Activated CD8-positive, alpha-beta memory T cell treated with anti-CD3 and anti-CD28 coated beads for 48 hours (primary cell): ENCODE measurements at regions not wholly inside any gene's neighbourhood (a gene's known extent, or its start where the extent isn't known, plus 50 kb on each side); places are given as distances from the start of the nearest gene placed in this dataset.

Source experiments
- DNase-seq, 3 experiments: peaks; one replicate each; pipeline ENCODE4 v3.0.0-alpha.2; 2020; ENCODE audit warnings: low read depth in 2 of 3, low spot score in 2 of 3

DNA sequence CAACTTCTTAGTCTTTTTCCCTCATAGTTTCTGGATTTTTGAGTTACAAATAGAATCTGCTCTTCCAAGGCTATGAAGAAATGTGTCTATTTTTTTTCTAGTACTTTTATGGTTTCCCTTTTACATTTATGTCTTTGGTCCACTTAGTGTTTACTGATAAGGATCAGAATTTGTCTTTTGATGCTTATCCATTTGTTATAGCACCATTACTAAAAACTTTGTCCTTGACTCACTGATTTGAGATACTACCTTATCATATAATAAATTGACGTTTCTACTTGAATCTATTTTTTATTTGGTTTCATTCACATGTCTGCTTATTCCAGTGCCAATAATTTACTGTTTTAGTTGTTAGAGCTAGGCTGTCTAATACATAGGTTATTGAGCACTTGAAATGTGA is 161.1 kb upstream of the DPYD start:
- DNase-seq = no peak

DNA sequence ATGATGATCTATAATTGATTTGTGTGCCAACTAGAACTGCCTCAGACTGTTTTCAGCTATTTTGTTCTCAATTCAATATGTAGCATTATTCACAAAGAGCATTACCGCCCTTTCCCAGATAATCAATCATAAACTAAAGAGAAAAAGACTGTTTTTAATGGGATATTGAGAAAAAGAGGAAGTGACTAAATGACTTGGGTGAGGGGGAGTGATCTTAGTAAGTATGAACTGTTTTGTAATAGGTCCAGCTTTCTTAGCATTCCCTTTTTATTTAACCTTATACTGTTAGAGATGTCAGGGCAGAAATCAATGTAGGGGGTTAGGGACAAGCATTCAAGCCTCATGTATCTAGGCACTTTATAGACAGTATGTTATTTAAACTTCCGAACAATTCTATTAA is 157.8 kb upstream of the DPYD start:
- DNase-seq = no peak

DNA sequence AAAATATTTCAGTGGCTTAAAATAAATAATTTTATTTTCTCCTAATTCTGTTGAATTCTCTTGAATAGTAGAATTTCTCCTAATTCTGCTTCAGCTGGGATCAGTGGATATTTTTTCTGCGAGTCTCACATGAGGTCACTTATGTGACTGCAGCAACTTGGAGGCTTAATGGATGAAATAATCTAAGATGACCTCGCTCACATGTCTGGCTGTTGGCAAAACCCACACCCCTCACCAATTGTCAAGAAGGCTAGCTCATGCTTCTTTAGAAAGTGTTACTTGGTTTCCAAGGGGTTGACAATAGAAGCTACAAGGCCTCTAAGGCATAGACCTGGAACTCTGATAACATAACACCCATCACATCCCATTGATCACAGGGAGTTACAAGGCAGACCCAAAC is 156.9 kb upstream of the DPYD start:
- no peak for DNase-seq

DNA sequence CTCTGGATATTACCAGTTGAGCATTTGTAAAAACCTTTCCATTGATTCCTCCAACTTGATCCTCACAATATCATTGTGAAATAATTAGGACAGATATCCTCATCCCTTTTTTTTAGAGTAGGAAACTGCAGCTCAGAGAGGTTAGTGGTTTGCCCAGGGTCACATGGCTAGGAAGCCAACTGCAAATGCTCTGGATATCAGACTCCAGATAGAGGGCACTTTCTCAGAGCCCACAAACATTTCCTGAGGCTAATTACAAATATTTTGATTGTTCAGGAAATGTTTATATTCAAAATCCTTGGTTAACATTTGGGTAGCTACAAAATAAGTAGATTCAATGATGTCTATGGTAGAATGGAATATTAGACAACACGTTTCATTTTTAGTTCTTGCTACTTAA is 154.8 kb upstream of the DPYD start:
- DNase-seq = no peak

DNA sequence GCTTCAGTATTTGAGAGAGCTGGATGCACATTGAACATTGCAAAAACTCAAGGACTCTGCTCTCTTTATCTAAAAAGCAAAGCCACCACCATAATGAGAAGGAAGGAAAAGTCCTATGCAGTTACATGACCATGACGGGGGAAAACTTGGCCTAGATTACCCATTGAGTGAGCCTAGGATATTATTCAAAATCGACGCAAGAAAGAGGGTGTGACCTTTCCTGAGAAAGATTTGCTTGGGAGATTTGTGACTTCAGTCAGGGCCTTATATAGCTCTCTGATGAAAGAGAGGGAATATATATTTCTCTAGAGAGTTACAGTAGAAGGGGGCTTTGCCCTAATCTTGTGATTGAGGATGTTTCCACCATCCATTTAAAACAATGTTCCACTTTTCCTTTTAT is 153.0 kb upstream of the DPYD start:
- no peak for DNase-seq

GRCh38 chr1:98073106-98073505 is 152.3 kb upstream of the DPYD start:
- no peak for DNase-seq

DNA sequence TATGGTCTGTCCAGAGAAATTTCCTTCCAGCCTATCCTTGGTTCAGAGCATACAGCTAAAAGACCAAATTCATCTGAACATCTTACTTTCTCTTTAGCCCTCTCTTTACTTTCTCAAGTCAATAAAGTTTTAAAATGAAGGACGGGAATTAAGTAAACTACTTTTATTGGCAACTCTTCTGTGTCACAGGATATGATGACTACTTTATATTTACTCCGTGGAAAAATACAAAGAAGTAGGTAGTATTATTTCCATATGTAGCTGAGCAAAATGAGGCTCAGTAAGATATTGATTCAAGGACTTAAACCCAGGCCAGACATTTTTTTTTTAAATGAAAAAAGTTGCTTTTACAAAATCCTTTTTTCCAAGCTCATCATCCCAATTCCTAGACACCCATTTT is 151.2 kb upstream of the DPYD start:
- no peak for DNase-seq

DNA sequence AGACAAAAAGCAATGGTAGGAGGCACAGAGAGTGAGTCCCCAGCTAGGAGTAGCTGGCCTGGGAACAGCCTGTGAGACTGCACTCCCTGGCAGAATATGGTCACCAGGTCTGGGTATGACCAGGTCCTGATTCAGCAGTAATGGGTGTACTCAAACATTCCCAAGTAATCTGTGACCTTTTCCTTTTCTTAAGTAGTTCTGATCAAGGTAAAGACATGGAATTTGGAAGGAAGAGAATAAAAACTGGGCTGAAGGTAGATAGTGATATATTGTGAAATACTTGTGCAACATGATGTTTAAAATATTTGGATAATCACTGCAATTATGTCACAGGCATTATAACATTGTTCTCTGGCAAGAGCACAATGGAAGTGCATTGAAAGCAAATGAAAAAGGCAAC is 147.2 kb upstream of the DPYD start:
- no peak for DNase-seq

DNA sequence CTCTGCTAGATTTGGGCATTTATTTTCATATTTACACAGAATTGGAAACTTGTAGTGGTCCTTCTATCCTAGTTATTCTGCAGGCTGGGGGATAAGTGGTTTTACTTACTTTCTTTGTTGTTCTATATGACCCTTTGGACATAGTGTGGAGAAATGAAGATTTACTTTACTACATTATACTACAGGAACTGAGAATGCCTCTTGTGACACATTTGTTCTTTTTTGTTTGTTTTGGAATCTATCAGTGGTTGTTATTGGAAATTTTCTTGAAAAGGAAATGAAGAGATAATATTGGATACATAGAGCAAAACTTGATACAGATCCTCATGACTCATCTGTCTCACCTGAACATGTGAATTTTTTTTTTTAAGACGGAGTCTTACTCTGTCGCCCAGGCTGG is 146.1 kb upstream of the DPYD start:
- no peak for DNase-seq

DNA sequence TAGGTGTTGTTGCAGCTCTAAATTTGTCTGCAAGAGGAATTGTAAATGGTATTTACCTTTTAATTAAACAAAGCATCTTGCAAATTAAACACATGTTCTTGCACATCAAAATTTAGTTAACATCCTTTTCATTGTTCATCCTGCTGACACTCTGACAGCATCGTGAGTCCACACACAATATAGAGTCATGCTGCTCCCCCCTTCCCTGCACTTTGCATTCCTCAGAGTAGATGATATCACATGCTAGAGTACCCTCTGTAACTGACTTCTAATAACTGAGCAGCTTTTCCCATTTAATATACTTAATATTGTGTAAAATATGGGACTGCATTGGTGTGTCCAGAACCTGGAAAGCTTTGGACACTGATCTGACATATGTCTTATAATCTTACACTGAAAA is 138.8 kb upstream of the DPYD start:
- no peak for DNase-seq

GRCh38 chr1:98058676-98059075 is 137.8 kb upstream of the DPYD start:
- DNase-seq = no peak

DNA sequence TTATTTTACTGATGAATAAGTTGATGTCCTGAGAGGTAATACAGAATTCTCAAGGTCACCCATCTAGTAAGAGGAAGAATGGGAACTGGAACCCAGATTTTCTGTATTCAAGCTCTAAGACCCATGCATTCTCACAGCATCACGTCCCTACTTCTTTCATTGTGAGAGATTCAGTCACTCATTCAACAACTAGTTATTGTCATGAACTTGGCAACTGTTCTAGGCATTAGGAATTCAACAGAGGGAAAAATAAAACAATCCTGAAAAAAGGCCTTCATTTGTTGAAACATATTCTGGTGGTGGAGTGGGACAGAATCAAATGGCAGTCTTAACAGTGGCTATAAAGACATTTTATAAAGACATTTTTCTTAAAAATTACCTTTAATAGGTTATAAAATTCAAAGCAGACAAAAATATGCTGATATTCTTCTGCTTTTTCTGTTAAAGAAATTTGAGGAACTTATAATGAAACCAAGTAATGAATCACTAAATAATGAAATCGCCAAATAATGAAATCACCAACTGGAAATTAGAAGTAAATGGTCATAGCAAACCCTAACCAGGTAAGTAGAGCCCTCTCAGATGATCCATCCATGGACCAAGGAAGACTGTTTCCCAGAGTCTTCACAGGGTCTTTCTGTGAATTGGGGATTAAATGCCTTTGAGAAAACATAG is 136.5 kb upstream of the DPYD start:
- DNase-seq = no peak

- no peak for DNase-seq
These were observed 135.9 kb upstream of the DPYD start for GRCh38 chr1:98056781-98057180.

GRCh38 chr1:98055457-98055856 is 134.6 kb upstream of the DPYD start:
- DNase-seq = no peak

DNA sequence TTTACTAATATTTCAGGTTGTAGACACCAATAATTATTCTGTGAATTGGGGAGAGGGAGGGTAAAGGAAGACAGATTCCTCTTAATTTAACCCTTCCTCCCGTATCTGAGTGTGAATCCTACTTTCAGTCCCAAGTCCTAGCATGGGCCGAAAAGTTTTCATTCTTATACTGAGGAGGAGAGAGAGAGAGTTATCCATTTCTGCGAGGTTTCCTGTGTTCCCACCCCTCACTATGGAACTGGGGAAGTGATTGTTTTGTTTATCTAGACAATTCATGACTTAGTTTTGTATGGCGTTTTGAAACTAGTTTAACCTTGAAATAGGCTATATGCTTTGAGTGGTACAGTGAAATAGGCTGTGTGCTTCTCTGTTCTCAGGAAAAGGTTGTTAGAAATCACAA is 134.0 kb upstream of the DPYD start:
- DNase-seq = no peak

- DNase-seq = no peak
These were observed 133.5 kb upstream of the DPYD start for GRCh38 chr1:98054367-98054701.

GRCh38 chr1:98053471-98054366 is 132.9 kb upstream of the DPYD start:
- DNase-seq = peak in 2 of 3 experiments; percentile 44 to 45

- DNase-seq = no peak
These were observed 130.3 kb upstream of the DPYD start for GRCh38 chr1:98051065-98051675.

DNA sequence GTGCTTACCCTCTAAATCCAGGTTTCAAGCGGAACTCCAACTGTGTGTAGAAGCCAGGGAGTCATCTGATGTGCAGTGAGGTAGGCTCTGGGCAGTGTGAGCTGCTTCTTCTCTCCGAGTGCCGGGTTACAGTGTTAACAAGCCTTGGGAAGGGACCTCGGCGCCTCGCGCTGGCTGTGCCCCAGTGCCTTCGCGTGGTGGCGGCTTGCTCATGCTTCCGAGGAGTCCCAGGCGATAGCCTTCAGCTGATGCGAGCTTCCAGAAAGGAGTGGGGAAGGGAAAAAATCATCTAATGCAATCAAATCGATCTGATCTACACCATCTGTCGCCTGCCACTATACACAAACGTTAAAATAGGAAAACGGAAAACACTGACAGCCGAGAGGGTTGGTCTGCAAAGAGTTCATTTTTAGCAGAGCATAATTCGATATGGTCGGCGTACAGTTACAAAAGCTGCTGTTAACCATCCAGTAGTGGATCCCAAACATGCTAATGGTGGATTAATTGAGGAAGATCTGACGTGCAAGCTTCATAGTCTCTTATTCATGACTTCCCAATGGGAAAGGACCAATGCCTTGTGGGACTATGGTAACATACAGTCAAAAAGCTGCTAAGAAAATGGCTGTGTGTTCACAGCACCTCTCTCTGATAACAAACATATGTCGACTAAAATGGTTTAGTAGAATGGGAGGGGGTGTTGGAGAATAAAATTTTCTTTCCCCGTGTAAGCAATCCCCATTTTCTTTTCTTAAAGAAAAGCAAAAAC is 128.7 kb upstream of the DPYD start:
- no peak for DNase-seq

GRCh38 chr1:98048751-98049325 is 128.0 kb upstream of the DPYD start:
- no peak for DNase-seq

GRCh38 chr1:98048244-98048643 is 127.4 kb upstream of the DPYD start:
- no peak for DNase-seq
